HG02943 (cell line): ENCODE measurements at regions not wholly inside any gene's neighbourhood (a gene's known extent, or its start where the extent isn't known, plus 50 kb on each side); places are given as distances from the start of the nearest gene placed in this dataset.

ENCODE experiments used
- ATAC-seq: cut with Tn5 transposase; IDR thresholded peaks from one replicate; pipeline ENCODE4 v1.9.1; 2021; ENCODE audit warnings: mild to moderate bottlenecking, low read depth, moderate library complexity; ENCODE audit not compliant: unreplicated experiment

DNA sequence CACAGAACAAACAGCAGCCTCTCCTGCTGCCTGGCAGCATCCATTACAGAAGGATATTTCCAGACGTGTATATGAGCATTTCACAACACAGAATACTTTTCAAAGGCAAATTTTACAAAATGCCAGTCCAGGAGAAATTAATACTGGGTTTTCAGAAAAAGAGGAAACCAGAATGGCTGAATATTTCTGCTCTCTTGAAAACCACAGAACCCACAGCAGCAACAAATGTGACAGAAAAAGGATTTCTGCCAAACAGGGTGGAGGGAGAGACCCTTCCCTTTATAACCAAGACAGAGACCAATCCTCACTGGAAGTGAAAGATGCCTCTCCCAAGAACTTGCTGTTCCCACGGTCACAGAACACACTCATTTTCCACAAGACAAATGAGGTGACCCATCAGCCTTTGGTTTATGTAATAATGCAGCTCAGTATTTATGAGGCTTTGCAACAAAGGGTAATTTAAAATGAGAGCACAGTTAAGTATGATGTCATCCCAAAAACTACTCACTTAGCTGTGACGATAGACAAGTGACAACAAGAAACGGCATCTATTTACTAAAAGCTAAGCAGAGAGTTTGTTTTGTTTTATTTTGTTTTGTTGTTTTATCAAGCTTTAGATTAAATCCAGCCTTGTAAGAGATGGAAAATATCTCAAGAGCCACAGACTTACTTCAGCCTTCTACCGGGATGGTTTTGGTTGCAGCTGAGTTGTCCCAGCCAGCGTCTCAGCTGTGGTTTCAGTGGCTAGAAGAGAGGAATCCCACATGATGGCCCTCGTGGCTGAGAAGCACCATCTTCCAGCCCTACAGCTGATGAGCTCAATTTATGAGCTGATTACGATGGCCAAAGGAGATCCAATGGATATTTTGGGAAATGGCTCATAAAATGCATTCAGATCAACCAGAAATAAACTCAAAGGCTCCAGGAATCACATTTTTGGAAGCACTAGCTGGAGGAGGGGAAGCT lies 249.3 kb upstream of the AGAP1 start:
- no peak for ATAC-seq

- no peak for ATAC-seq
These were observed 246.8 kb upstream of the AGAP1 start for GRCh38 chr2:235247001-235247400.

DNA sequence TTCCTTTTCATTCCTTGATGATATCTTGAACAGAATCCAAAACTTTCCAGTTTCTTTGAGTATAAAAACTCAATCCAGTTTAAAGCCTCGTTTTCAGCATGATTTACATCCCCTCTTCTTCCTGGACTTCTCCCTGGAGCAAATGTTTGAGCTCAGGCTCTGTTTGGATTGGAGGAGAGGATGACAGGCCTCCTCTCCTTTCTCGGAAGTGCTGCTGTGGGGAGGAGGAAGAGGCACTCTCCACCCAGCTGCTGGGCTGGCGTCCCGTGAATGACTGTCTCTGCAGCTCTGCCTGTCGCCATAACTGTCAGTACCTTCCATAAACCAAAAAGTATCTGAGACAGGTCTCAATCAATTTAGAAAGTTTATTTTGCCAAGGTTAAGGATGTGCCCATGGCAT lies 238.2 kb upstream of the AGAP1 start:
- no peak for ATAC-seq

GRCh38 chr2:235257590-235257989 lies 236.3 kb upstream of the AGAP1 start:
- ATAC-seq = no peak

DNA sequence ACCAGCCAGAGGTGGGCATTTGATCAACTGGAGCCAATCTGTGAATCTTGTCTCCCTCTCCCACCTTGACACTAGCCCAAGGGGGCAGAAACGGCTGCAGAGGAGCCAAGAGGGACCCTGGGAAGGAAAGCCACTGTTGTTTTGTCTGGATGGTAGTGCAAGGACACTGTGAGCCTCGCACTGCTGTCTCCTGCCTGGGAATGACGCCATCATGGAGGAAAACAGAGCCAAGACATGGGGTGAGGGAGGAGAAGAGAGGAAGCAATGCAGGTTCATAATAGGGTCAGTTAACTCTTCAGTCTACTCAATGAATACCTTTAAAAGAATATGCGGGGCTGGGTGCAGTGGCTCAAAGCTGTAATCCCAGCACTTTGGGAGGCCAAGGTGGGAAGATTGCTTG lies 231.1 kb upstream of the AGAP1 start:
- no peak for ATAC-seq

DNA sequence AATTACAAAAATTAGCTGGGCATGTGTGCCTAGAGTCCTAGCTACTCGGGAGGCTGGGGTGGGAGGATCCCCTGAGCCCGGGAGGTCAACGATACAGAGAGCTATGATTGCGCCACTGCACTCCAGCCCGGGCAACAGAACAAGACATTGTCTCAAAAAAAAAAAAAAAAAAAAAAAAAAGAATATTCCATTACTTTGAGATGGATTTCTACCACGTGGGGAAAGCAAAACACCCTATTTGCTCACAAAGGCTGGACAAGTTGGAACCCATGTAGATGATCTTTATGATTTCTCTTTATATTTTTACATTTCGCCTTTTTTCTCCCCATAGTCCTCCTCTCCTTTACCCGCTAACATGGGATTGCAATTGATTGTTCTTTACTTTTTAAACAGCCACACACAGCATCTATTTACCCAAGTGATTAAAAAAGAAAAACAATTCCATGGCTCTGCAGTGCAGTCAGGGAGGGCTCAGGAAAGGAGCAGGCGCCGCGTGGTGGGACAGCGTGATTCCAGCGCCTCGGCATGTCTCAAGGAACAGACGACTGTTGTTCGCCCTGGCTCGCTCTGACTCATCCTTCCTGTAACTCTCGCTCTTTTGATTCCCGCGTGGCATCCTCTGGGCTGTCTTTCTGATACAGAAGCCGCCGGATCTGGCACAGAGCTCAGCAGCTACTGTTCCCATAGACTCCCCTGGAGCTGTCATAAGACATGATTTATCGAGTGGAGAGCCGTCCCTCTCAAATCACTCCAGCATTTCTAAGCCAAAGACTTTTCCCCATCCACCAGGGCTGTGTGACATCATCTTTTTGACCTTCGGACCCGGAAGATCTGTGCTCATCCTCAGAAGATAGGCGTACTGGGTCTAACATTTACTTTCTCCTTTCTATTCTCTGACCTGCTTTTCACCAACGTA lies 230.4 kb upstream of the AGAP1 start:
- no peak for ATAC-seq

DNA sequence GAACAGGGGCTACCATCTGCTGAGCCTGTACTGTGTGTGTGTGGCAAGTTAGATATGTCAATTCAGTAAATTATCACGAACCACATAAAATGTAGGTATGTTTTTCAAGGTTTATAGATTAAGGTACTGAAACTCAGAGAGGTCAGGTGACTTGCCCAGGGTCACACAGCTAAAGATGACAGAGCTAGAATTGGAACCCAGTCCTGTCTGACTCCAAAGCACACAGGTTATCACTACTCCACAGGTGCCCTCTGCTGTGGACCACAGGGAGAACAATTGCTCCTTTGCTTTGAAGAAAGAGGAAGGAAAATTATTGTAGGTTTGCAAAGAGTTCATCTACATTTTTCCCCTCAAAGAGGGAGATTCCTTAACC lies 229.7 kb upstream of the AGAP1 start:
- no peak for ATAC-seq

- no peak for ATAC-seq
These were observed 229.3 kb upstream of the AGAP1 start for GRCh38 chr2:235264512-235264911.

DNA sequence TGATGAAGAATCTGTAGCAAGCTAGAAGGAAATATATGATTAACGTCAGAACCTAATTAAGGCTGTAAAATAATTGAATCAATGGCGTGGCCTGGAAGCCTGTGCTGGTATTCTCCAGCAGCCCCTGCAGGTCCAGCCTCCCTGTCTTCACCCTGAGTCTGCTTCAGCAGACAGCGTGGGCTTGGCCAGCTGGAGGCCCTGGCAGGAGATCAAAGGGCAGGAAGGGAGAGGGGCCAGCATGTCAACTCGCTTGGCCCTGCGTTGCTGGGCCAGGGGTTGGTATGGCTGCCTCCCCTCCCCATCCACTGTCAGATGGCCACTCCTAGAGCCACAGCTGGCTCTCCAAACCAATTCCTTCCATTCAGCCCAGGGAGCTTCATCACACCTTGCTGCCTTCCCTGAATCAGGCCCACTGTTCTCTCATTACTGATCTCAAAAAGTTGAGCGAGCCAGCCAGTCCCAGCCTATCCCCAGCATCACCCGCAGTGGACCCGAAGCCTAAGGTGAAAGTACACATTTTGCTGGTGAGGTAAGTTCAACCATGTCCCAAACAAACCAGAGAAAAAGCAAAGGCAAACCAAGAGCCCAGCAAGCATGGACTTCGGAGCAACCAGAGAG lies 228.4 kb upstream of the AGAP1 start:
- ATAC-seq = no peak

- ATAC-seq = no peak
These were observed 226.6 kb upstream of the AGAP1 start for GRCh38 chr2:235267251-235267650.

DNA sequence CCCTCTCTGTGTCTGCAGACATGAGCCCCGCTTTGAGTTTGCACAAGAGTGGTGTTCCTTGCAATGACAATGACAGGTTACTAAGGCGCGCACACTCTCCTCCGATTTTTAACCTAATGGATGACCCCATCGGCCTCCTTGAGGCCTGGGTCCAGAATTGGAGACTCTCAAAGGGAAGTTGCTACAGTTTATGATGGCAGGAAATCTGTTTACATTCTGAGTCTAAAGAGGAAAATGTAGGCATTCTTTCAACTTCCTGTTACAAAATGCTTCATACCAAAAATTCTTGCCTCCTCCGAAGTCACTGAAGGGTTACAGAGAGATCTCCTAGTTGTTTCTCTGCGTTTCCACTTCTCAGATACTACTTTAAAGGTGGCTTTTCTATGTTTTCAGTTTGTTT lies 225.3 kb upstream of the AGAP1 start:
- no peak for ATAC-seq

DNA sequence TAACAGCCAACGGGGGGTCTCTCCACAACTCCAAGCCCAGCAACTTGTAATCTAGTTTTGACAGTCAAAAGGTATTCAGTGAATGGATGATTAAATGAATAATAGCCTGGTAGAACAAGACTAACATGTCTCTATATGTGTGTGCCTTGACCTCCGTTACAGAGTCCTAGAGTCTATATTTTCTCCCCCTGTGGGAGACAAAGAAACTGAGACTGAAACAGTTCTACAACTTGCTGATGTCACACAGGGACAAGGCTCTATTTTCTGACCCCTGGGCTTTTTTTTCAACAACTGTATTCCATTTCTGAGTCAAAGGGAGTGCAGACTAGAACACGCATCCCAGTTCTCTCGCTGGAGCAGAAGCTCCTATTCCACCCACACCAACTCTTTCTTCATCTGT lies 223.6 kb upstream of the AGAP1 start:
- no peak for ATAC-seq

- ATAC-seq = no peak
These were observed 222.9 kb upstream of the AGAP1 start for GRCh38 chr2:235270956-235271355.

DNA sequence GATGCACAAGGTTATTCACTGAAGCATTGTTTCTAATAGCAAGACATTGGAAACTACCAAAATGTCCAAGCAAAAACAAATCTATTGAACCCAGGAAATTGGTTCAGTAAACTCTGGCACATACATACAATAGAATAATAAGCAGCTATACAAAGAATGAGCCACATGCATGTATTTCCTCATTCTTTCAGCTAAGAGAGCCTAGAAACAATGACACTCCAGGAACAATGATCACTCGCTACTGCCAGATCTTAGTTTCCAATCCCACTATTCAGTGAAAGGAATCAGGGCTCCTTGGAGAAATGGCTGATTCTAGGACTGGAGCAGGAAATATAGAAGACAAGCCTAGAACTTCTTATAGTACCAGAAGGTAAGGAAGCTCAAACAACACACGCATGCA lies 221.9 kb upstream of the AGAP1 start:
- ATAC-seq = no peak

- ATAC-seq = no peak
These were observed 219.8 kb upstream of the AGAP1 start for GRCh38 chr2:235274023-235274422.

- no peak for ATAC-seq
These were observed 216.4 kb upstream of the AGAP1 start for GRCh38 chr2:235277485-235277884.

DNA sequence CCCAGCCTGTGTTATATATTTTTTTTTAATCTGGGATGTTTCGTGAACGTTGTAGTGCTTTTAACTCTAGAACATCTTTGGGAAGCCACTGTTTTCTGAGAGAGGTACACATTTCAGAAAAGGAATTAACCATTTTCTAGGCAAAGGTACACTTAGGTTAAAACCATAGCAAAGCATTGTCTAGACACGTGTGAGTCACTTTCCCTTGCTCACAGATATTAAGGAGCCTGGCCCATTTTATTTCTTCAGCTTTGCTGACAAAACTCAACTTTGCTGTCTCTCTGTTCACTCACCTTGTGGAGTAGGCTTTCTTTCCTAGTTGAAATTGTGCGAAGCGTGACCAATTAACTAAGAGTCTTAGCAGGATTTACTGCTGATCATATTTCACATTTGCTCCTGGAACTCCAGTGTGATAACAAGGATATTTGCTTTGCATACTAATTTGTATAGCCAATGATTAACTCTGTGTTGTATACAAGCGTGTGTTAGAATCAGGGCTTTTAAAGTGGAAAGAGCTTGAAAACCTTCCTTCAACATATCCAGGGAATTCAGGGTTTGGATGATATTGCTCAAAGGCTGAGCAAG lies 215.0 kb upstream of the AGAP1 start:
- ATAC-seq = no peak

- no peak for ATAC-seq
These were observed 213.9 kb upstream of the AGAP1 start for GRCh38 chr2:235279965-235280364.

GRCh38 chr2:235283246-235283645 lies 210.6 kb upstream of the AGAP1 start:
- no peak for ATAC-seq

- no peak for ATAC-seq
These were observed 207.0 kb upstream of the AGAP1 start for GRCh38 chr2:235286622-235287374.
